Activated CD4-positive, alpha-beta T cell treated with anti-CD3 and anti-CD28 coated beads, Interleukin-2, amount 10 ng/mL, durations not matched to agents 24 days and 14 days (primary cell): ENCODE measurements at regions not wholly inside any gene's neighbourhood (a gene's known extent, or its start where the extent isn't known, plus 50 kb on each side); places are given as distances from the start of the nearest gene placed in this dataset.

ENCODE experiments used
- DNase-seq: peaks from one replicate; pipeline ENCODE4 v3.0.0; 2022
- H3K27ac Mint-ChIP-seq: one replicate; pipeline ENCODE4 v1.8.0; 2022; ENCODE audit warnings: mild to moderate bottlenecking, mixed read lengths
- H3K27me3 Mint-ChIP-seq: one replicate; pipeline ENCODE4 v1.8.0; 2022; ENCODE audit warnings: mixed read lengths
- H3K36me3 Mint-ChIP-seq: one replicate; pipeline ENCODE4 v1.8.0; 2022; ENCODE audit warnings: low read depth, mild to moderate bottlenecking, mixed read lengths
- H3K4me1 Mint-ChIP-seq: one replicate; pipeline ENCODE4 v1.8.0; 2021; ENCODE audit warnings: mixed read lengths
- H3K4me3 Mint-ChIP-seq: one replicate; pipeline ENCODE4 v1.8.0; 2022; ENCODE audit warnings: mild to moderate bottlenecking, moderate library complexity, mixed read lengths
- H3K9me3 Mint-ChIP-seq: one replicate; pipeline ENCODE4 v1.8.0; 2021; ENCODE audit warnings: mixed read lengths
- intact Hi-C: fragments of 100-400 bp; cut with micrococcal nuclease; formaldehyde crosslinking; loops from one replicate; pipeline ENCODE4 v1.15.1; 2023

- Mint-ChIP-seq H3K9me3 (no peaks in the 10 kb centered on the region), H3K27me3 (peaks cover 22% of the 10 kb centered on the region), H3K36me3 (no peaks in the 10 kb centered on the region), H3K4me1 (no peaks in the 10 kb centered on the region), H3K4me3 (no peak overlapping the region), H3K27ac (no peak overlapping the region)
- no peak for DNase-seq
- intact Hi-C loops, result no loop called here
Measured at GRCh38 chrX:15926622-15927021, 72.0 kb upstream of the AP1S2 start.

- no peak overlapping the region for H3K27ac Mint-ChIP-seq
- no peak for DNase-seq
- H3K4me1 Mint-ChIP-seq, result no peaks in the 10 kb centered on the region
- no peak overlapping the region for H3K4me3 Mint-ChIP-seq
- H3K9me3 Mint-ChIP-seq, result no peaks in the 10 kb centered on the region
- no peaks in the 10 kb centered on the region for H3K36me3 Mint-ChIP-seq
- intact Hi-C loops, result no loop called here
- H3K27me3 Mint-ChIP-seq, result no peaks in the 10 kb centered on the region
Measured at GRCh38 chrX:15918003-15918402, 63.4 kb upstream of the AP1S2 start.

GRCh38 chrX:15916704-15917084, 62.1 kb upstream of the AP1S2 start:
- Mint-ChIP-seq H3K27ac (no peak overlapping the region), H3K4me1 (no peaks in the 10 kb centered on the region), H3K36me3 (no peaks in the 10 kb centered on the region), H3K4me3 (no peak overlapping the region), H3K9me3 (no peaks in the 10 kb centered on the region), H3K27me3 (peaks cover 3% of the 10 kb centered on the region)
- intact Hi-C loops, result no loop called here
- DNase-seq, result no peak

GRCh38 chrX:15915959-15916703, 61.5 kb upstream of the AP1S2 start:
- Mint-ChIP-seq H3K9me3 (no peaks in the 10 kb centered on the region), H3K4me1 (no peaks in the 10 kb centered on the region), H3K4me3 (no peak overlapping the region), H3K36me3 (no peaks in the 10 kb centered on the region), H3K27me3 (peaks cover 3% of the 10 kb centered on the region), H3K27ac (no peak overlapping the region)
- intact Hi-C loops, result no loop called here
- no peak for DNase-seq

GRCh38 chrX:15914486-15914885, 59.9 kb upstream of the AP1S2 start:
- H3K4me1 Mint-ChIP-seq, result no peaks in the 10 kb centered on the region
- DNase-seq, result no peak
- no peak overlapping the region for H3K27ac Mint-ChIP-seq
- no peaks in the 10 kb centered on the region for H3K36me3 Mint-ChIP-seq
- peaks cover 4% of the 10 kb centered on the region for H3K27me3 Mint-ChIP-seq
- no peak overlapping the region for H3K4me3 Mint-ChIP-seq
- intact Hi-C loops, result no loop called here
- no peaks in the 10 kb centered on the region for H3K9me3 Mint-ChIP-seq

GRCh38 chrX:15913146-15913545, 58.5 kb upstream of the AP1S2 start:
- Mint-ChIP-seq H3K27me3 (peaks cover 4% of the 10 kb centered on the region), H3K36me3 (no peaks in the 10 kb centered on the region), H3K27ac (no peak overlapping the region)

GRCh38 chrX:15911734-15912550, 57.3 kb upstream of the AP1S2 start:
- Mint-ChIP-seq H3K4me3 (no peak overlapping the region), H3K4me1 (no peaks in the 10 kb centered on the region), H3K36me3 (no peaks in the 10 kb centered on the region), H3K27ac (no peak overlapping the region), H3K27me3 (peaks cover 4% of the 10 kb centered on the region), H3K9me3 (no peaks in the 10 kb centered on the region)
- DNase-seq, result no peak
- intact Hi-C loops, result no loop called here

More at GRCh38 chrX:15913146-15913545, 58.5 kb upstream of the AP1S2 start:
- Mint-ChIP-seq H3K9me3 (no peaks in the 10 kb centered on the region), H3K4me3 (no peak overlapping the region), H3K4me1 (no peaks in the 10 kb centered on the region)
- intact Hi-C loops, result no loop called here
- DNase-seq, result no peak

GRCh38 chrX:15909605-15910004, 55.0 kb upstream of the AP1S2 start:
- no peaks in the 10 kb centered on the region for H3K36me3 Mint-ChIP-seq
- H3K4me3 Mint-ChIP-seq, result no peak overlapping the region
- H3K27me3 Mint-ChIP-seq, result peaks cover 4% of the 10 kb centered on the region
- H3K27ac Mint-ChIP-seq, result no peak overlapping the region
- intact Hi-C loops, result no loop called here
- no peaks in the 10 kb centered on the region for H3K4me1 Mint-ChIP-seq
- no peak for DNase-seq
- no peaks in the 10 kb centered on the region for H3K9me3 Mint-ChIP-seq

GRCh38 chrX:15908603-15909290, 54.1 kb upstream of the AP1S2 start:
- H3K36me3 Mint-ChIP-seq, result no peaks in the 10 kb centered on the region
- DNase-seq, result no peak

GRCh38 chrX:15906041-15906943, 51.7 kb upstream of the AP1S2 start:
- H3K27ac Mint-ChIP-seq, result no peak overlapping the region
- H3K4me3 Mint-ChIP-seq, result no peak overlapping the region
- intact Hi-C loops, result no loop called here
- H3K4me1 Mint-ChIP-seq, result no peaks in the 10 kb centered on the region
- H3K36me3 Mint-ChIP-seq, result no peaks in the 10 kb centered on the region
- H3K27me3 Mint-ChIP-seq, result peaks cover 1% of the 10 kb centered on the region
- no peaks in the 10 kb centered on the region for H3K9me3 Mint-ChIP-seq
- no peak for DNase-seq

More at GRCh38 chrX:15908603-15909290, 54.1 kb upstream of the AP1S2 start:
- Mint-ChIP-seq H3K27ac (no peak overlapping the region), H3K9me3 (no peaks in the 10 kb centered on the region), H3K4me3 (no peak overlapping the region), H3K27me3 (peaks cover 4% of the 10 kb centered on the region), H3K4me1 (no peaks in the 10 kb centered on the region)
- intact Hi-C loops, result no loop called here
